Endodermal cell (in vitro differentiated cells): ENCODE measurements at regions not wholly inside any gene's neighbourhood (a gene's known extent, or its start where the extent isn't known, plus 50 kb on each side); places are given as distances from the start of the nearest gene placed in this dataset.

Experiments used
- DNase-seq: peaks from one replicate; pipeline ENCODE4 v3.0.0-alpha.2; 2017
- H3K27ac ChIP-seq: 2 replicates; pipeline ENCODE4 v1.5.1; 2013; ENCODE audit warnings: mild to moderate bottlenecking, low read depth, low read length, moderate library complexity
- H3K27me3 ChIP-seq: 2 replicates; pipeline ENCODE4 v1.6.1; 2013; ENCODE audit warnings: mild to moderate bottlenecking, low read length, moderate library complexity; ENCODE audit not compliant: insufficient read depth, control insufficient read depth, poor library complexity, severe bottlenecking
- H3K36me3 ChIP-seq: 2 replicates; pipeline ENCODE4 v1.7.0; 2013; ENCODE audit warnings: mild to moderate bottlenecking, low read length, moderate library complexity; ENCODE audit not compliant: control insufficient read depth, insufficient read depth
- H3K4me1 ChIP-seq: one replicate; pipeline ENCODE4 v1.7.0; 2013; ENCODE audit warnings: low read length; ENCODE audit not compliant: control insufficient read depth, insufficient read depth
- H3K4me3 ChIP-seq: 2 replicates; pipeline ENCODE4 v1.5.1; 2013; ENCODE audit warnings: mild to moderate bottlenecking, low read length, moderate library complexity
- H3K9ac ChIP-seq: 2 replicates; pipeline ENCODE4 v1.6.1; 2013; ENCODE audit warnings: mild to moderate bottlenecking, low read length, moderate library complexity; ENCODE audit not compliant: poor library complexity, severe bottlenecking; ENCODE audit errors: extremely low read depth
- H3K9me3 ChIP-seq: 2 replicates; pipeline ENCODE4 v1.6.1; 2013; ENCODE audit warnings: mild to moderate bottlenecking, low read length, moderate library complexity; ENCODE audit not compliant: control insufficient read depth
- H3K27ac Mint-ChIP-seq: 2 replicates; pipeline ENCODE4 v1.8.0; 2020; ENCODE audit warnings: mixed read lengths
- H3K27me3 Mint-ChIP-seq: 2 replicates; pipeline ENCODE4 v1.8.0; 2021; ENCODE audit warnings: mild to moderate bottlenecking, mixed read lengths; ENCODE audit not compliant: insufficient read depth
- H3K36me3 Mint-ChIP-seq: 2 replicates; pipeline ENCODE4 v1.8.0; 2020; ENCODE audit warnings: low read depth, mixed read lengths
- H3K4me1 Mint-ChIP-seq: 2 replicates; pipeline ENCODE4 v1.8.0; 2020; ENCODE audit warnings: mixed read lengths
- H3K4me3 Mint-ChIP-seq: 2 replicates; pipeline ENCODE4 v1.8.0; 2020; ENCODE audit warnings: mild to moderate bottlenecking, moderate library complexity, mixed read lengths
- H3K9me3 Mint-ChIP-seq: 2 replicates; pipeline ENCODE4 v1.8.0; 2020; ENCODE audit warnings: mild to moderate bottlenecking, mixed read lengths
- WGBS, 2 experiments: methylation state at CpG; one replicate each; pipeline versions ENCODE4 v1.1.5 to v1.1.7; 2013; ENCODE audit warnings: missing lambda C conversion rate in 2 of 2, mixed read lengths in 1 of 2; ENCODE audit not compliant: insufficient coverage in 1 of 2, insufficient read length in 1 of 2; 5-methylcytosine and 5-hydroxymethylcytosine counted together
- TF ChIP-seq, protein P1 (sequence below): fragments of 200-600 bp; sonication (generic); conservative IDR thresholded peaks from 2 replicates; pipeline ENCODE4 v1.5.0; 2021; ENCODE audit warnings: antibody characterized with exemption, mild to moderate bottlenecking

- H3K4me3 ChIP-seq: no peak overlapping the region
- H3K4me3 Mint-ChIP-seq: no peak overlapping the region
- no peak overlapping the region for H3K27ac ChIP-seq
- H3K36me3 Mint-ChIP-seq: no peaks in the 10 kb centered on the region
- H3K4me1 ChIP-seq: no peaks in the 10 kb centered on the region
- peaks cover 2% of the 10 kb centered on the region for H3K4me1 Mint-ChIP-seq
- TF ChIP-seq, protein P1, sequence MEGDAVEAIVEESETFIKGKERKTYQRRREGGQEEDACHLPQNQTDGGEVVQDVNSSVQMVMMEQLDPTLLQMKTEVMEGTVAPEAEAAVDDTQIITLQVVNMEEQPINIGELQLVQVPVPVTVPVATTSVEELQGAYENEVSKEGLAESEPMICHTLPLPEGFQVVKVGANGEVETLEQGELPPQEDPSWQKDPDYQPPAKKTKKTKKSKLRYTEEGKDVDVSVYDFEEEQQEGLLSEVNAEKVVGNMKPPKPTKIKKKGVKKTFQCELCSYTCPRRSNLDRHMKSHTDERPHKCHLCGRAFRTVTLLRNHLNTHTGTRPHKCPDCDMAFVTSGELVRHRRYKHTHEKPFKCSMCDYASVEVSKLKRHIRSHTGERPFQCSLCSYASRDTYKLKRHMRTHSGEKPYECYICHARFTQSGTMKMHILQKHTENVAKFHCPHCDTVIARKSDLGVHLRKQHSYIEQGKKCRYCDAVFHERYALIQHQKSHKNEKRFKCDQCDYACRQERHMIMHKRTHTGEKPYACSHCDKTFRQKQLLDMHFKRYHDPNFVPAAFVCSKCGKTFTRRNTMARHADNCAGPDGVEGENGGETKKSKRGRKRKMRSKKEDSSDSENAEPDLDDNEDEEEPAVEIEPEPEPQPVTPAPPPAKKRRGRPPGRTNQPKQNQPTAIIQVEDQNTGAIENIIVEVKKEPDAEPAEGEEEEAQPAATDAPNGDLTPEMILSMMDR: no peak
- H3K9me3 Mint-ChIP-seq: peaks cover 7% of the 10 kb centered on the region
- H3K36me3 ChIP-seq: no peaks in the 10 kb centered on the region
- no peak overlapping the region for H3K27ac Mint-ChIP-seq
- H3K9me3 ChIP-seq: no peaks in the 10 kb centered on the region
- H3K9ac ChIP-seq: no peak overlapping the region
- DNase-seq: no peak
- no peaks in the 10 kb centered on the region for H3K27me3 ChIP-seq
- WGBS, 2 experiments: 100% methylated on average over 3 of the region's 3 CpGs; no CpG with 5 or more reads in 1 of the 2 experiments
- no peaks in the 10 kb centered on the region for H3K27me3 Mint-ChIP-seq
Measured at GRCh38 chr3:82143661-82144412, 382.4 kb upstream of the GBE1 start.

GRCh38 chr3:82141592-82141991 is 380.1 kb upstream of the GBE1 start:
- Mint-ChIP-seq H3K27me3 (no peaks in the 10 kb centered on the region), H3K9me3 (peaks cover 10% of the 10 kb centered on the region), H3K4me1 (peaks cover 2% of the 10 kb centered on the region), H3K4me3 (no peak overlapping the region), H3K27ac (no peak overlapping the region), H3K36me3 (no peaks in the 10 kb centered on the region)
- no peak for DNase-seq
- Histone ChIP-seq H3K27me3 (no peaks in the 10 kb centered on the region), H3K4me3 (no peak overlapping the region), H3K36me3 (no peaks in the 10 kb centered on the region), H3K27ac (no peak overlapping the region), H3K9ac (no peak overlapping the region), H3K4me1 (no peaks in the 10 kb centered on the region), H3K9me3 (no peaks in the 10 kb centered on the region)
- TF ChIP-seq, protein P1: no peak
- WGBS, 2 experiments: 100% methylated on average over 1 of the region's 1 CpG; no CpG with 5 or more reads in 1 of the 2 experiments

GRCh38 chr3:82137861-82138260 is 376.4 kb upstream of the GBE1 start:
- no peak overlapping the region for H3K9ac ChIP-seq
- no peaks in the 10 kb centered on the region for H3K36me3 ChIP-seq
- TF ChIP-seq, protein P1: no peak
- WGBS, 2 experiments: 95% methylated on average over 2 of the region's 2 CpGs; no CpG with 5 or more reads in 1 of the 2 experiments
- H3K27me3 ChIP-seq: no peaks in the 10 kb centered on the region
- peaks cover 10% of the 10 kb centered on the region for H3K9me3 Mint-ChIP-seq
- no peak overlapping the region for H3K4me3 Mint-ChIP-seq
- H3K4me3 ChIP-seq: no peak overlapping the region
- DNase-seq: no peak
- no peaks in the 10 kb centered on the region for H3K4me1 ChIP-seq
- H3K27ac ChIP-seq: no peak overlapping the region
- H3K27ac Mint-ChIP-seq: no peak overlapping the region
- no peaks in the 10 kb centered on the region for H3K27me3 Mint-ChIP-seq
- H3K9me3 ChIP-seq: no peaks in the 10 kb centered on the region
- H3K36me3 Mint-ChIP-seq: no peaks in the 10 kb centered on the region
- no peaks in the 10 kb centered on the region for H3K4me1 Mint-ChIP-seq
